HG02938 (cell line): ENCODE measurements at regions not wholly inside any gene's neighbourhood (a gene's known extent, or its start where the extent isn't known, plus 50 kb on each side); places are given as distances from the start of the nearest gene placed in this dataset.

Source experiments
- ATAC-seq: cut with Tn5 transposase; IDR thresholded peaks from one replicate; pipeline ENCODE4 v1.9.1; 2021; ENCODE audit warnings: mild to moderate bottlenecking, moderate library complexity; ENCODE audit not compliant: unreplicated experiment

- ATAC-seq = no peak
Observed at GRCh38 chr20:24203526-24204183, 215.1 kb upstream of the GGTLC1 start.

DNA sequence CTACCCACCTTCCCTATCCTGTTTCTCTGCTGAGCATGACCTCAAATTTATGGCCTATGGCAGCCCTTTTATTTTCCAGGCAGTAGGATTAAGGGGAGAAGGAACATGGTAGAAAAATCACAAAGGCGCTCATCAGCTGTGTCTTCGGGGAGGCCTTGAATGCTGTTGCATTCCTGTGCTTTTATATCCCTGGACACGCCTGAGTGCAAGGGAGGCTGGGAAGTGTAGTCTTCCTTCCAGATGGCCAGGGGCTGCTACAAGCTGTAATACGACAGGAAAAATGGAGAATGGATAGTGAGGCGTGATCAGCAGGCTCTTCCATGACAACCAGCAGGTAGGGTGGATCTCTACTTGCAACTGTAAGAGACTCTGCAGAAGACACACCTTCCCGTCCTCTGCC lies 210.9 kb upstream of the GGTLC1 start:
- no peak for ATAC-seq

- no peak for ATAC-seq
Observed at GRCh38 chr20:24194143-24194542, 205.6 kb upstream of the GGTLC1 start.

GRCh38 chr20:24190905-24191304 lies 202.3 kb upstream of the GGTLC1 start:
- ATAC-seq = no peak

DNA sequence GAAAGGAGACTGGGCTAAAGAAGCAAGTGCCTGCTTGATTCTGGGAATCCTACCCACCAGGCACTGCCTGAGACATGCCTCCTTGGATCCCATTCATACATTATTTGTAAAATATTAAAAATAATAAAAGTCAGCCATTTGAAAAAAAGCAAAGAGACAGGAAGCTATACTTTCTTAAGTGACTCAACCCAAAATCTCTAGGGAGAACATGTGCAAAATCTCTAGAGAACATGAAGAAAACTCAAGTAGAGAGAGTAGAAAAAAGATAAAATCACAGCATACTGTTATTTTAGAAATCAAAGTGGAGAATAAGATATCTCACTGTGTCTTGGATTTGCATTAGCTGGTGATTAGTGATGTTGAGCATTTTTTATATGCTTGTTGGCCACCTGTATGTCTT lies 197.2 kb upstream of the GGTLC1 start:
- ATAC-seq = no peak

DNA sequence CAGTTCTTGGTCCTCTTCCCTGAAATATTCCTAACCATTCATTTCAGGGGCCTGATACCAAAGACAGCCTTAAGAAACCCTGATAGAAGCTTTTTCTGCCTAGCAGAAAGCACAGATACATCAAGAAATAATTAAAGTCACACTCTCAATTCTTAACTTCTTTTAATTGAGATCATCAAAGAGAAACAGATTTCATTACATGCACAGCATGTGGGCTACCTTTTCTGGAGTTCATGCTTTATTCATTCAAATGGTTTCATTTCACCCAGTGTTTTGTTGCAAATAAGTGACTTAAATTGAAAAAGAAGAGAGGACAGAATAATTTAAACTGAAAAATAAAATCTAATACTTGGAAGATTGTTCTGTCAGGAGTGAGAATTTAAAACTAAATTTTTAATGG lies 192.6 kb upstream of the GGTLC1 start:
- no peak for ATAC-seq

- ATAC-seq = no peak
Observed at GRCh38 chr20:24169256-24169655, 180.7 kb upstream of the GGTLC1 start.

DNA sequence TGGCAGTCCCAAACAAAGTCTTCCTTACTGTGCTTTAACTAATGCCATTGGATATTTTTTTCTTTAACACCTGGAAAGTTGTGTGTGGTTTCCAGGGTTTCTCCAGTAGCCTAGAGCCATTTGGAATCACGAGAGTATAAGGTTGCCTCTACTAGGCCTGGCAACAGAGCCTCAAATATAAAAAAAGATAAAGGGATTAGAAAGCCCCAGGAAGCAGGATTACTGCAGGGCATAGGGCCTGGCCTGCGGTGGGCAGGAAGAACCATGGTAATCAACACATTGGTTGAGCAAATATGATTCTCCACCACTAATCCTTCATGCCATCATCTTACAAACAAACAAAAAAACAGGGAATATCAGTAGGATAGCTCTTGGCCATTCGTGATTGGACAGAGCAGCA lies 177.8 kb upstream of the GGTLC1 start:
- no peak for ATAC-seq

DNA sequence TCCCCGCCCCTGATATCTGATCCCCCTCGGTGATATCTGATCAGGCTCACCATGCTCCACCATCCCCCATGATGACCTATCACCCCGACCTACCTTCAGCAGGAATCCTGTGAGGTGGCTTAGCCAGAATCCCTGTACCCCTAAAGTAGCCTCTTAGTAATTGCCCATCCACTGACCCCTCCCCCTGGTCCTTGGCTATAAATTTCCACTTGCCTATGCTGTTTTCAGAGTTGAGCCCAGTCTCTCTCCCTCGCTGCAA lies 177.5 kb upstream of the GGTLC1 start:
- no peak for ATAC-seq

- ATAC-seq = no peak
Observed at GRCh38 chr20:24165301-24166122, 176.9 kb upstream of the GGTLC1 start.

DNA sequence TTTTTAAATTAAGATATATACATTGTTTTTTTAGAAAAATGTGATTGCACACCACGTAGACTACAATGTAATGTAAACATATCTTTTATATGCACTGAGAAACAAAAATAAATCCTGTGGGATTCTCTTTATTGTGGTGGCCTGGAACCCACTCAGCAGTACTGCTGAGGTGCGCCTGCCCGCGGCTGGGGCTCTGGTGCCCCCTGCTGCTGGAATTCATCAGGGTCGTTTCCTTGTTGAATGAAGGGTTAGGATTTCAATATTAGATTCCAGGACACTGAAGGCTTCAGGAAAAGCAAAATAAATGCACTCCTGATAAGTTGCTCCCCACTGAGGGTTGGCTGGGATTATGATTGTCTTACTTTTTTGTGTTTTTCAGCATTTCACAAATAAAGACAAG lies 175.8 kb upstream of the GGTLC1 start:
- ATAC-seq = no peak

DNA sequence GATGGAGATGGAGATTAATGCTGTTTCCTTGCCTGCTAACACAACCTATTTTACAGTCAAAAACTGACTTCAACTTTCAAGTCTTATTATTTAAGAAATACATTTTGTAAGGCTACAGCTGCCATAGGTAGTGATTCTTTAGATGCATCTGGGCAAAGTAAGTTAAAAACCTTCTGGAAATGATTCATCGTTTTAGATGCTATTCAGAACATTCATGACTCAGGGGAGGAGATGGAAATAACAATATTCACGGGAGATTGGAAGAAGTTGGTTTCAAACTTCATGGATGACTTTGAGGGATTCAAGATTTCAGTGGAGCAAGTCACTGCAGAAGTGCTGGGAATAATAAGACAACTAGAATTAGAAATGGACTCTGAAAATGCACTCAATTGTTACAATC lies 174.9 kb upstream of the GGTLC1 start:
- ATAC-seq = no peak

DNA sequence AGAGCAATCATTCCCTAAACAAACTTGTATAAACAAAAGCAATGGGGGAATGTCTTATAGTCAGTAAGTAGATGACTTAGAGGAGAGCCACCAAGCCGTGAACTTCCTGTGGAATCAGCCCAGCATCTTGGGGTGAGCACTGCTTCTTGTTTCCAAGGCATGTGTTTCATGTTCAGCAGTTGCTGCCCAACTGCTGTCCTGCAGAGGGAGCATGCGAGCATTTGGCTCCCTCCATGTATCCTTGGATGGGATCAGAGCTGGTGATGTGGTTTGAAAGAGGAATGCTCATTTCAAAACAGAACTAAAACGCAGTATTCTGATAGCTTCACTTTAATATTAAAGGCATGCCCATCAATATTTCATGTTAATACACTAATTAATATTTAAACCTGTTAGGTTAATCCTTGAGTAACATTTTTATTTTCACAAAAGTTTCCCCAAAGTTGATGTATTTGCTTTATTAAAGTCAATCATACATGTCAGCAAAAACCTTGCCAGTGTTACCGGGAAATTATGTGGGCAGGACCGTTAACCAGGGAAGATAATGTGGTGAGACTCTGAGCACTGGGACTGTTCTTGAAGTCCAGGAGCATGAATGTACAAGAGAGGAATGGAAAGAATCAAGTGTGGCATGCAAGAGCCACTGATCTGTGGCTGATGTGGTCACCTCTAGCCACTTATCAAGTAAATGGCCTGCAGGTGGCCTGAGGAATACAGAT lies 172.1 kb upstream of the GGTLC1 start:
- no peak for ATAC-seq

- no peak for ATAC-seq
Observed at GRCh38 chr20:24158281-24158680, 169.7 kb upstream of the GGTLC1 start.

- no peak for ATAC-seq
Observed at GRCh38 chr20:24157213-24157612, 168.6 kb upstream of the GGTLC1 start.

DNA sequence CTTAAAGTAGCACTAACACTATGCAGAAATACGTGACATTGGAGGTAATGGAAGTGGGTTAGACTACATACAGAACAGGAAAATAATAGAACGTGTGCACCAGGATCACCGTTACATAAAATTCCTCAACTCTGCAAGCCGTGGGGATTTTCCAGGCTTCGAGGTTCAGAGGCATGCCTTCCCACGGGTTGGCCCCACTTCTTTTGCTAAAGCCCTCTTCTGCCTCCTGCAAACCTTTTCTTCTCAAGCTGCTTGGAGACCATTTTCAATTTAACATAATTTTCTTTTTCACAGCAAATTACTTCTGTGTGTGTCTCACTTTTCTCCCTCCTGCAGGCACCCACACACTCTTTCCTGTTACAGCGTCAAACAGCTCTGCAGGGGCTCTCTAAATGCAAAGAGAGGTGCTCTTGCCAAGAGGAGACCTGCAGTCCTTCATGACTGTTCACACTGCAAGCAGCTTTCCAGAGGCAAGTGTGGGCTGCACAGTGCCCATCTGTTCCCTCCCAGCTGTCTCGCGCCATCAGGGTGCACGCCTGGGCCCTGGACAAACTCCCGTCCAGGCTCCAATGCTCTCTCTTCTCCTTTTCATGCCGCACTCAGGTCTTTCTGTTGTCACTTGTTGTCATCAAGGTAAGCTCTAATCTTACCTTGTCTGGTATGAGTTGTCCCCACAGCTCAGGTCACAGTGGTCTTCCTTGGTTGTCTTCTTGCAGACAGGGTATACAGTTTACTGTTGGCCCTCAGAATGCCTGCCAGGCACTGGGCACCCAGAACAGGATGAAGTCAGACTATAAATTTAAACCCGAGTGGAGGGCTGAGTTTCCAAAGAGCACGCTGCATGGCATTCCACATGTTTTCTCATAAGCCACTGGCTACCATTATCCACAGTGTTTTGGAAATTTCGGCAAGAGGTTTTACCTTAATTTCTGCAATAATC lies 164.8 kb upstream of the GGTLC1 start:
- no peak for ATAC-seq

DNA sequence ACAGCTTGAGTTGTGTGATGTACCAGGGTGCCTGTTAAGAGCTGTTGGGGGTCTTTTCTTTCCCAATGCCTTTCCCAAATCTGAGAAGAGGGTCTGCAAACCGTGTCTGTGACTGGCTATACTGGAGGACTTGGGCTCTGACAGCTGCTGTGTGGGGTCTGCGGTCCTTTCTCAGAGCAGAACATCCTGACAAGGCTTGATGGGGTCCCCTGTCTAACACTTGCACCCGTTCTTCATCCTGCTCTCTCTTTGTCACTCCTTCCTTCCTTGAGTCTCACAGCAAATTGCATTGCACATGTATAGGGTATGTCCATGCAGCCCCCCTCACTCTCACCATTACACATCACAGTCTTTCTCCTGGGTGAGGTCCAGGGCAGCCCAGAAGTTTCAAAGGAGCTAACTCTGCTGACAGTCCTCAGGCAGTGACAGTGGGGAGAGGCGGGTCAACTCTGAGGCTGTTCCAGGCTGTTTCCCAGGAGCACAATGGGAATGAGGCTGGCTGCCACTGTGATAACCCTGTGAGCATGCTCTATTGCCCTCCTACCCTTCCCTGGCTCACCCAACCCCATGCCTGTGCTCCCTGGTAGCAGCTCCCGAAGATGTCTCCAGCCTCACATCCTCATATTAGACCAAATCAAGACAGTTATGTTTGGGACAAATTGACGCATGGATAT lies 163.2 kb upstream of the GGTLC1 start:
- no peak for ATAC-seq

GRCh38 chr20:24150406-24150805 lies 161.8 kb upstream of the GGTLC1 start:
- ATAC-seq = no peak

- no peak for ATAC-seq
Observed at GRCh38 chr20:24149881-24150307, 161.3 kb upstream of the GGTLC1 start.

- no peak for ATAC-seq
Observed at GRCh38 chr20:24149175-24149574, 160.6 kb upstream of the GGTLC1 start.

GRCh38 chr20:24148372-24148771 lies 159.8 kb upstream of the GGTLC1 start:
- ATAC-seq = peak; percentile 89
